Left kidney (tissue), 1 donor: ENCODE measurements at regions not wholly inside any gene's neighbourhood (a gene's known extent, or its start where the extent isn't known, plus 50 kb on each side); places are given as distances from the start of the nearest gene placed in this dataset.

Experiments
- DNase-seq: peaks from one replicate; pipeline ENCODE4 v3.0.0-alpha.2; 2013

DNA sequence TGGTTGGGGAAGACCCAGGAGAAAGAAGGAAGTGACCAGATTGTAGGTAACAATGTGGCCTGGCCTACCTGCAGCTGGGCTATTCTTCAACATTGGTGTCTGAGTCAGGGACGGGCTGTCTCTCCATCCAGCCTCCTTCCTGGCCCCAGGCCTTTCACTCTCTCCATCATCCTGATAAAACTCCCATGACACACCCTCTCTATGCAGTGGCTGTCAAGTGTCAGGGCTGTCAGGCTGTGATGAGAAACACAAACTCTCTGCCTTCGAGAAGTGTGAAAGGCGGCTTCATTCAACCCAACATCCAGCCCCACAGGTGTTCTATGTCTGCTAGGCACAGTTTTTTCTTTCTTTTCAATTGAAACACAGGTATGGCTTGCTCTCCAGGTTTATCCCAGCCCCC lies 153.3 kb upstream of the VSTM2B start:
- no peak for DNase-seq

DNA sequence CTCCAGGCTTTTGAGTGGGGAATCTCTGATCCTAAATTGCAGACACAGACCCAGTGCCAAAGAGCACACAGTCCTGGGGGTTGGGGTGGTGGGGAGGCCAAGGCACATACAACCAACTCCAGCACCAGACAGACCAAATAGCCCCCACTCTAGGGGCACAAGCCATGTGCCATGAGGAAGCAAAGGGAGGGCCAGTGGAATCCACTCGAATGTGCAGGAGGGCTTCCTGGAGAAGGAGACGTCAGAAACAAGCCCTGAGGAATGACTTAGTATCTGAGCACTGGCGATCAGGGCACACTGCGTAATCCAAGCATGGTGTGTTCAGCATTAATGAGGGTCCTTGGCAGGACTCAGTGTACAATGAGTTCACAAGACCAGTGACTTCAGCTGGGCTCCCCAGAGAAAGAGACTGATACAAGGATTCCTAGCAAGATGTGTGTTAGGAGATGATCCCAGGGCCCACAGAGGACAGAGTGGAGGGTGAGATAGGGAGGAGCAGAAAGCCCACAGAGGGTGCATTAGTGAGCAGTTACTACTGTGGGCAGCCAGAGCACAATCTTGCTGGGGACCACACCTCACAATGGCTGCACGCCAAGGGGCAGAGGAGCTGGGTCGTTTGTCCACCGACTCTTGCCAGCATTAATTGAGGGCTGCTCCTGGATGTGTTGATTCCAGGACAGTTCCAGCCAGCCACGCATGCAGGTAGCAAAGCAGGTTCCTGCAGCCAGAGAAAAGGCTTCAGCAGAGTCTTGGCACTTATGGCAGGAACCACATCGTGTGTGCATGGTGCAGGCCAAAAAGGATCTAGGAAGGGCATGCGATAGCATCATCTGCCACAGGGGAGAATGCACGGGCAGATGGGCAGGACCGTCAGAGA lies 152.6 kb upstream of the VSTM2B start:
- DNase-seq, result no peak

GRCh38 chr19:29375429-29376119 lies 150.2 kb upstream of the VSTM2B start:
- no peak for DNase-seq

DNA sequence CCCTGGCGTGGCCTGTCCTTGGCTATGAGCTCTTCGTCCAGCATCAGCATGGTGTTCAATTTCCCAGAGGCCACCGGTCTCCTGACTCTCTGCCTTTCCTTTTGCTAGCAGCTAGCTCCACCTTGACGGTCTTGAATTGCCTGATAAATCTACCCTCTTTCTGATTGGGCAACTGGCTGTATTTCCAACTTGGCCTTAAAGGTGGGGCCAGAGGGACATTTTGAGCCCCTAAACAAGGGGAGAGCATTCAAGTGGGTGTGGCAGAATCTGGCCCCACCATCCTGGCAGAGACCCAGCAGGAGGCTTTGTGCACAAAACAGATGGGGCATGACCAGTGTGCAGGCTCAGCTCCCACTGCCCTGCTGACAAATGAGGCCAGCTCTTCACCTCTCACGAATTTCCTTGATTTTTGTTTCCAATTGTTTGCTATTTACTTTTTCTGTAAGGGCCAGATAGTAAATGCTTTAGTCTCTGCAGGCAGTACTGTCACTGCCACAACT lies 148.9 kb upstream of the VSTM2B start:
- DNase-seq, result no peak

- no peak for DNase-seq
These were observed 147.7 kb upstream of the VSTM2B start for GRCh38 chr19:29378126-29378525.

DNA sequence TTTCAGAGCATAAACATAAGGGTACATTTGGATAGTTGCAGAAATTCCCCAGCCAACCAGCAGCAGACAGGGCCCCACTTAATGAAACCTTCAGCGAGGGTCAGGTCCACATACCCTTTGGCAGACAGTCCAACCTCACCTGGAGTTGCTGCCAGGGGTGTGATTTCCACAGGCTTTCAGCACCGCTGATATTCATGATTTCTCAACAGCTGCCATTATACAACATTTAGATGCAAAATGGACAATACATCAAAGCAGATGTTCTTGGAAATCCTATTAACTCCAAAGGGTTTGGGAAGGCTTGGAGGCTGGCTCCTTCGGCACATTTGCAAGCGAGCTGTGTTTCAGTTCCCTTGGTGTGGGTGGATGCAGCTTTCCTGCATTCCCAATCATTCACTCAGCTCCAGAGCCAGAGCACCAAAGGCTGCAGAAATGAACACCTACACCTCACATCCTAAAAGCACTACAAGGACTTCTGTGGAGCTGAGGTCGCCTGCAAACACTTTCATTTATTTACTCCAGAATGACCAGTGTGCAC lies 147.2 kb upstream of the VSTM2B start:
- no peak for DNase-seq

DNA sequence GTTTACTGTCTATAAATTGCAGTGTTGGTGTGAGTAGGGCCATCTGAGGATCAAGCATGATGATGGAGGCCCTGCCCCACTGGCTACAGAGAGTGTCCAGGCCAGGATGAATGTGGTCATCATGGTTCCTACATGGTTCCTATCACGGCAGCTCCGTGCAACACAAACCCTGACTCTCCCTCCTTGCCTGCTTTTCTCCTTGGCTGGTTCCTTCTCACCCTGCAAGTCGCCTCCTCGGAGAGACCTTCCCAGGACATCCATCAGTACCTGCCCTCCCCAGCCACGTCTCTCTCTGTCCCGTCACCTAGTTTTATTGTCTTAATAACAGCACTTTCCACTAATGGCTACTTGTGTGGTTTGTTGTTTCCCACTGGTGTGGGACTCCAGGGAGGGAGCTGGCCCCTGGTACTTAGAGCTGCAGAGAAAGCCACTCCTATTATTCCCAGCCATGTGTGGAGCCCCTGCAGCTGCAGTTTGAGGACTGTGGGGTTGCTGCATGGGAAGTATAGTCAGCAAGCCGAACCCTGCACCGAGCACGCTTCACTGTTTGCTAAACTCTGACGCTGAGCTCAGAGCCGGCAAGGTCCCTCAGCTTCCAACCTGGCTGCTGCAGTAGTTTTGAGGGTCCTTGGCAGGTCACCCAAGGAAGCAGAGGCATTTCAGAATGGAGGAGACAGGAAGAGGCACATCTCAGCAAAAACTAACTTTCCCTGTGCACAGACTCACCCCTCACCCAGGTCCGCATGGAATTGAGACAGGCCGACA lies 146.4 kb upstream of the VSTM2B start:
- no peak for DNase-seq

DNA sequence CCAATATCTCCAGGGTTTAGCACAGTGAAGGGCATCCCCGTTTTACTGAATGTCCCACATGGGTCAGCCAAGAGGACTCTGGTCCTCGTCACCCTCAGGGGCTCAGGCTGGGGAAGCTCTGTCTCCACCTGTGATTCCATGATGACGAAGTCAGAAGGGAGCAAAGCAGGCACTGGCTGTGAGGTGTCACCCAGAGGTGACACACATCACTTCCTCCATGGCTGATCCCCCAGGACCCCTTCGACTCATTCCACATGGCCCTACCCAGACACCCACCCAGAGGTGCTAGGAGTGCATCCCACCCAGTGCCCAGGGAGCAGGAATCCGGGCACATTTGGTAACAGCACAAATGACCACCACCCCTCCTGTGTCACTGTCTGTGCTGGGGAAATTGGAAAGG lies 145.2 kb upstream of the VSTM2B start:
- DNase-seq, result no peak

DNA sequence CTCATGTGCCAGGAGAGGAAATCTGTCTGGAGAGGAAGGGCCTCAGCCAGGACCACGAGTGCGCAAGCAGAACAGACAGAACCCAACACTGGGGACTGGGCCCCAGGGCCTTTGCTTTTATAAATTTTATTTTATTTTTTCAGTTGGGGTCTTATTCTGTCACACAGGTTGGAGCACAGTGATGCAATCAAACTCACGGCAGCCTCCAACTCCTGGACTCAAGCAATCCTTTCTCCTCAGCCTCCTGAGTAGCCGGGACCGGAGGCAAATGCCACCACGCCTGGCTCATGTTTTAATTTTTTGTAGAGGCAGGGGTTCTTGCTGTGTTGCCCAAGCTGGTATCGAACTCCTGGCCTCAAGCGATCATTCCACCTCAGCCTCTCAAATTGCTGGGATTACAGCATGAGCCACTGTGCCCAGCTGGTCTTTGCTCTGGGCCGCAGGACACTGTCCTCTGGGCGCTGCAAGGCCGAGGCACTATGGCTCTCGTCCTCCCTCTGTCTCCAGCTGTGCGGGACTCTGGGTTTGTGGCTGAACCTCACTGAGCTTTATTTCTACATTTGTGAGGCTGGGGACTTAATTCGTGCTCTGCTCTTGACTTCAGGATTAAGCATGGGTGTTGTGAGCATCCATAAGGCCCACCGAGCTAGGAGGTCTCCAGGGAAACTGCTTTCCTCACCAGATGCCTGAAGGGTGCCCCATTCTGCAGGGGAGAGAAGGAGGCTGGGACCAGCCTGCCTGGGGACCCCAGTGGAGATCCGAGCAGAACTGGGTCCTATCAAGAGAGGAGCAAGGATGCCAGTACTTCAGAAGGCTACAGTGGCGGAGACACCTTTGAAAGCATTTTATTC lies 144.2 kb upstream of the VSTM2B start:
- no peak for DNase-seq

DNA sequence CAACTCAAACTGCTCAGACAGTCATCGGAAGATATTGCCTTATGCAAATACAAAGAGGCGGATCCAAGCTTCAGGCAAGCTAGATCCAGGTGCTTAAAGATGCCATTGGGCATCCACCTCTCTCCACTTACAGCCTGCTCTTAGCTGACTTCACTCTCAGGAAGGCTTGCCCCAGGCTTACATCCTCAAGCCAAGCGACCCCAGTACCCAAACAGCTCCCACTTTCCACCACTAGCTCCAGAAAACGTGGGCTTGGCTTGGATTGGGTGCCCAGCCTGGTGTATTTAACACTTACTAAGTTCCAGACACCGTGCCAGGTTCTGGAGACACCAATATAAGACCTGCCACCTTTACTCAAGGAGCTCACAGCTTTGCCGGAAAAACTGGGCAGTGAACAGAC lies 142.1 kb upstream of the VSTM2B start:
- no peak for DNase-seq

GRCh38 chr19:29384656-29385055 lies 141.1 kb upstream of the VSTM2B start:
- no peak for DNase-seq

DNA sequence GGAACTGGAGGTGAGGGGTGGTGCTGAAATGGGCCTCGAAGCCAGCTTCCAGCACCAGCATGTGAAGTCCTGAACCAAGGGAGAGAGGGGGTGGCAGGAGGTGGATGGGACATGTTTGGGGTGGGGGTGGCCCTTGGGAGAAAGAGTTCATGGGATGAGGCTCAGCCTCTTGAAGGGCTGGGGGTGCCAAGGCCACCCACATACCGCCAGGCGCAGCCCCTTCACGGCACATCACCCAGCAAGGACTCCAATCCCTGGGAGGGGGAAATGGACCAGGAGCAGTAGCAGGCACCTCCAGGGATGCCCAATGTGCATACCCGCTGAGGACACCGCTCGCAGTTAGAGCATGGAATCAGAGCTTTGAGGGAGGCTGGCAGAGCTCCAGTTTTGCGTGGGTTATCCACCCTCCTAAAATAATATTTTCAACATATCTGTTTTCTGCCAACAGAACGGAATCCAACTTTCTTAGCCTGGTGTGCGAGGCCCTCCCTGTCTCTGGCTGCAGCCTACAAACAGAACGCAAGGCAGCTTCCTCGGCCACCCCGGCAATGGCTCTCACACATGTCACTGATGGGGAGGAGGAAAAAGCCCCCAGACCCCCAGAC lies 140.5 kb upstream of the VSTM2B start:
- no peak for DNase-seq

- DNase-seq, result no peak
These were observed 138.8 kb upstream of the VSTM2B start for GRCh38 chr19:29386970-29387369.

DNA sequence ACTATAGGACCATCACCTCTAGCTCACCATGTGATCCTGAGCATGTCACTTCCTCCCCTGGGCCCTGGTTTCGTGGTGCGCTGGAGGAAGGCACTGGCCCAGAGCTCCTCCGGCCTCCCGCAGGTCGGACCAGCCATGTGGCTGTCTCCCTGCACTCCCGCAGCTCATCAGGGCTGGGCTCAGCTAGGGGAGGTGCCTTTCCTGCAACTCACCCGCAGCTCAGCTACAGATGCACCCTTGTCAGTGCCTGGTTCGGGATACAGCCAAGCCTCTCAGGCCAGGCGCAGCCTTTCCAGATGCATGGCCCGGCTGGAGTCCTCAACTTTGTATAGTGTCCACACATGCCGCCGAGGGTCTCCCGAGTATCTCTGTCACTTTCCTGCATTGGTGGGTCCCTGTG lies 138.2 kb upstream of the VSTM2B start:
- DNase-seq, result no peak

DNA sequence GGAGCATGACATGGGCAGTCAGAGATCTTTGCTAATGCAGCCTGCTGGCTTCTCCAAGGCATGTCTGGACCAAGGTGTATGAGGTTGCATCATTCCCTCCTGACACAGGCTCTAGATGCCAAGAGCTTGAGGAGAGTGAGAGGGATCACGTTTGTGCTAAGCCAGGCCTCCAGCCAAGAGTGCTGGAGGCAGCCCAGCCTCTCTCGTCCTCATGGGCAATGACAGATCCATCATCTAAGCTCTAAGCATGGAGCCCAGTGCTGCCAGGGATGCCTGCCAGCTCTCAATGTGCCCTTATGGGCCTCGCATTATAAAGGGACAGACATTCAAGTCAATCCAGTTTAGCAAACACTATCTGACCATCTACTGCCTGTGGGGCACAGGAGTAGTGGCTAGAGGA lies 136.3 kb upstream of the VSTM2B start:
- no peak for DNase-seq

- no peak for DNase-seq
These were observed 135.1 kb upstream of the VSTM2B start for GRCh38 chr19:29390742-29391141.

GRCh38 chr19:29393915-29394460 lies 131.8 kb upstream of the VSTM2B start:
- DNase-seq, result no peak

GRCh38 chr19:29395111-29395733 lies 130.6 kb upstream of the VSTM2B start:
- no peak for DNase-seq

DNA sequence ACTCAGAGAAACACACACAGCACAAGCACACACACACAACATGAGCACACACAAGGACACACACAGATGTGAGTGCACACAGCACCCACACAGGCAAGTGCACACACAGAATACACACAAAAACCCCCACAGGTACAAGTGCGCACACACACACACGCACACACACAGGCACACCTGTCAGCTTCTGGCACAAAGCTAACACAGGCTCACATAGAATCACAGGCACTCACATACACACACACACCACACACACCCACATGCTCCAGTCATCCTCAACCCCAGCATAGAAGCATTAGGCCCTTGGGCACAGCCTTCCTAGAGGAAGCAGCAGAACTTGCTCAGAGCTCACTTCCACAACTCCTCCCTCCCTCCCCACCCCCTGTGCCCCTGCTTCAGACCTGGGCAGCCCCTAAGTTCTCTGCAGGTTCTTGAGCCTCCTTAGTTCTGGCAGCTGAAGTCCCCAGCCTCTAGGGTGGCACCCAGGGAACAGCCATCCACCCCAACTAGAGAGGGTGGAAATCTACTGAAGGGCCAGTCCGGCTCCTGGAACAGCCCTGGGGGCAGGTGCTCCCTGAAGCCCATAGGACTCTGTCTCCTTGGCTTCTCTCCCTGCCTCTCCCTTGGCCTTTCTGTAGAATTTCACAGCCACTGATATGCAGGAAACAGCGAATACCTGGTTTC lies 129.9 kb upstream of the VSTM2B start:
- DNase-seq, result no peak

- DNase-seq, result no peak
These were observed 128.9 kb upstream of the VSTM2B start for GRCh38 chr19:29396925-29397324.
